ENCODE measurements at regions not wholly inside any gene's neighbourhood (a gene's known extent, or its start where the extent isn't known, plus 50 kb on each side); places are given as distances from the start of the nearest gene placed in this dataset.
"Not testable (repeated sequence)": the region's sequence is repeated elsewhere in the genome, so short reads cannot be mapped to it uniquely, and the experiment has no call there.

- H2AFZ ChIP-seq (ENCODE audit: low read length); H3K4me1 ChIP-seq (ENCODE audit: insufficient read depth, low read length, severe bottlenecking); H3K27ac ChIP-seq (ENCODE audit: low read depth, low read length, poor library complexity, severe bottlenecking): not testable (repeated sequence)
These were observed 174.4 kb downstream of the TRIM43 start for GRCh38 chr2:95765925-95766910.

GRCh38 chr2:95767531-95767930, 175.7 kb downstream of the TRIM43 start:
- H3K79me2 ChIP-seq (ENCODE audit: insufficient read depth, low read length); H3K4me2 ChIP-seq (ENCODE audit: low read length); H3K36me3 ChIP-seq (ENCODE audit: insufficient read depth, low read length); H3K9me3 ChIP-seq (ENCODE audit: low read length); H3K9ac ChIP-seq (ENCODE audit: low read length); H3K4me1 ChIP-seq (ENCODE audit: insufficient read depth, low read length, severe bottlenecking); H3K4me3 ChIP-seq (ENCODE audit: low read depth, low read length, poor library complexity, severe bottlenecking); H3K27me3 ChIP-seq (ENCODE audit: insufficient read depth, low read length); H3K27ac ChIP-seq (ENCODE audit: low read depth, low read length, poor library complexity, severe bottlenecking); H2AFZ ChIP-seq (ENCODE audit: low read length); H4K20me1 ChIP-seq (ENCODE audit: insufficient read depth, low read length); H3K9me2 ChIP-seq (ENCODE audit: low read depth, low read length); H3F3A ChIP-seq (ENCODE audit: insufficient read depth, low read length): not testable (repeated sequence)

More at GRCh38 chr2:95765925-95766910, 174.4 kb downstream of the TRIM43 start:
- not testable (repeated sequence) for H3K27me3 ChIP-seq (ENCODE audit: insufficient read depth, low read length); H3F3A ChIP-seq (ENCODE audit: insufficient read depth, low read length); H3K79me2 ChIP-seq (ENCODE audit: insufficient read depth, low read length); H3K4me2 ChIP-seq (ENCODE audit: low read length); H4K20me1 ChIP-seq (ENCODE audit: insufficient read depth, low read length); H3K4me3 ChIP-seq (ENCODE audit: low read depth, low read length, poor library complexity, severe bottlenecking); H3K9ac ChIP-seq (ENCODE audit: low read length); H3K9me2 ChIP-seq (ENCODE audit: low read depth, low read length); H3K36me3 ChIP-seq (ENCODE audit: insufficient read depth, low read length); H3K9me3 ChIP-seq (ENCODE audit: low read length)

- not testable (repeated sequence) for H3K4me2 ChIP-seq (ENCODE audit: low read length); H3K9me2 ChIP-seq (ENCODE audit: low read depth, low read length); H3F3A ChIP-seq (ENCODE audit: insufficient read depth, low read length); H4K20me1 ChIP-seq (ENCODE audit: insufficient read depth, low read length); H3K9me3 ChIP-seq (ENCODE audit: low read length); H3K9ac ChIP-seq (ENCODE audit: low read length); H3K79me2 ChIP-seq (ENCODE audit: insufficient read depth, low read length); H3K4me1 ChIP-seq (ENCODE audit: insufficient read depth, low read length, severe bottlenecking); H2AFZ ChIP-seq (ENCODE audit: low read length); H3K27ac ChIP-seq (ENCODE audit: low read depth, low read length, poor library complexity, severe bottlenecking); H3K4me3 ChIP-seq (ENCODE audit: low read depth, low read length, poor library complexity, severe bottlenecking); H3K36me3 ChIP-seq (ENCODE audit: insufficient read depth, low read length); H3K27me3 ChIP-seq (ENCODE audit: insufficient read depth, low read length)
These were observed 176.1 kb downstream of the TRIM43 start for GRCh38 chr2:95767950-95768349.

GRCh38 chr2:95769256-95769655, 177.5 kb downstream of the TRIM43 start:
- H3K4me1 ChIP-seq (ENCODE audit: insufficient read depth, low read length, severe bottlenecking); H3K79me2 ChIP-seq (ENCODE audit: insufficient read depth, low read length); H4K20me1 ChIP-seq (ENCODE audit: insufficient read depth, low read length); H3K4me3 ChIP-seq (ENCODE audit: low read depth, low read length, poor library complexity, severe bottlenecking); H2AFZ ChIP-seq (ENCODE audit: low read length); H3K9ac ChIP-seq (ENCODE audit: low read length); H3K27me3 ChIP-seq (ENCODE audit: insufficient read depth, low read length); H3K36me3 ChIP-seq (ENCODE audit: insufficient read depth, low read length); H3K9me3 ChIP-seq (ENCODE audit: low read length); H3F3A ChIP-seq (ENCODE audit: insufficient read depth, low read length); H3K9me2 ChIP-seq (ENCODE audit: low read depth, low read length); H3K27ac ChIP-seq (ENCODE audit: low read depth, low read length, poor library complexity, severe bottlenecking); H3K4me2 ChIP-seq (ENCODE audit: low read length): not testable (repeated sequence)

GRCh38 chr2:95770726-95771125, 178.9 kb downstream of the TRIM43 start:
- H3F3A ChIP-seq (ENCODE audit: insufficient read depth, low read length); H3K9me2 ChIP-seq (ENCODE audit: low read depth, low read length); H3K4me3 ChIP-seq (ENCODE audit: low read depth, low read length, poor library complexity, severe bottlenecking); H2AFZ ChIP-seq (ENCODE audit: low read length); H4K20me1 ChIP-seq (ENCODE audit: insufficient read depth, low read length); H3K9me3 ChIP-seq (ENCODE audit: low read length); H3K9ac ChIP-seq (ENCODE audit: low read length); H3K4me2 ChIP-seq (ENCODE audit: low read length); H3K4me1 ChIP-seq (ENCODE audit: insufficient read depth, low read length, severe bottlenecking); H3K79me2 ChIP-seq (ENCODE audit: insufficient read depth, low read length); H3K27ac ChIP-seq (ENCODE audit: low read depth, low read length, poor library complexity, severe bottlenecking); H3K36me3 ChIP-seq (ENCODE audit: insufficient read depth, low read length); H3K27me3 ChIP-seq (ENCODE audit: insufficient read depth, low read length): not testable (repeated sequence)

GRCh38 chr2:95774322-95775192, 182.8 kb downstream of the TRIM43 start:
- not testable (repeated sequence) for H3K4me2 ChIP-seq (ENCODE audit: low read length); H3K9me3 ChIP-seq (ENCODE audit: low read length); H2AFZ ChIP-seq (ENCODE audit: low read length)

GRCh38 chr2:95775193-95775531, 183.4 kb downstream of the TRIM43 start:
- not testable (repeated sequence) for H3K4me1 ChIP-seq (ENCODE audit: insufficient read depth, low read length, severe bottlenecking); H3K36me3 ChIP-seq (ENCODE audit: insufficient read depth, low read length); H3K79me2 ChIP-seq (ENCODE audit: insufficient read depth, low read length); H3K9me2 ChIP-seq (ENCODE audit: low read depth, low read length); H3F3A ChIP-seq (ENCODE audit: insufficient read depth, low read length); H3K9me3 ChIP-seq (ENCODE audit: low read length); H3K4me2 ChIP-seq (ENCODE audit: low read length); H2AFZ ChIP-seq (ENCODE audit: low read length); H3K27ac ChIP-seq (ENCODE audit: low read depth, low read length, poor library complexity, severe bottlenecking); H4K20me1 ChIP-seq (ENCODE audit: insufficient read depth, low read length); H3K4me3 ChIP-seq (ENCODE audit: low read depth, low read length, poor library complexity, severe bottlenecking); H3K9ac ChIP-seq (ENCODE audit: low read length); H3K27me3 ChIP-seq (ENCODE audit: insufficient read depth, low read length)

More at GRCh38 chr2:95774322-95775192, 182.8 kb downstream of the TRIM43 start:
- not testable (repeated sequence) for H3K27me3 ChIP-seq (ENCODE audit: insufficient read depth, low read length); H3K9ac ChIP-seq (ENCODE audit: low read length); H3F3A ChIP-seq (ENCODE audit: insufficient read depth, low read length); H3K4me1 ChIP-seq (ENCODE audit: insufficient read depth, low read length, severe bottlenecking); H3K4me3 ChIP-seq (ENCODE audit: low read depth, low read length, poor library complexity, severe bottlenecking); H4K20me1 ChIP-seq (ENCODE audit: insufficient read depth, low read length); H3K9me2 ChIP-seq (ENCODE audit: low read depth, low read length); H3K36me3 ChIP-seq (ENCODE audit: insufficient read depth, low read length); H3K79me2 ChIP-seq (ENCODE audit: insufficient read depth, low read length); H3K27ac ChIP-seq (ENCODE audit: low read depth, low read length, poor library complexity, severe bottlenecking)
